D721Med (cell line): ENCODE measurements at regions not wholly inside any gene's neighbourhood (a gene's known extent, or its start where the extent isn't known, plus 50 kb on each side); places are given as distances from the start of the nearest gene placed in this dataset.
"Not testable (repeated sequence)": the region's sequence is repeated elsewhere in the genome, so short reads cannot be mapped to it uniquely, and the experiment has no call there.

ENCODE experiments used
- DNase-seq: peaks from one replicate; pipeline ENCODE4 v3.0.0; 2011; ENCODE audit warnings: low spot score; ENCODE audit not compliant: insufficient read length
- FAIRE-seq: peaks from 2 replicates; lab custom pipeline; 2011; peaks lifted over from hg19 to GRCh38; lab: Jason Lieb, UNC
- TF ChIP-seq, protein P1 (sequence below): IDR thresholded peaks from 2 replicates; pipeline ENCODE4 v1.5.1; 2012; ENCODE audit warnings: mild to moderate bottlenecking, control low read depth; ENCODE audit not compliant: insufficient read depth; ENCODE audit errors: missing control alignments

DNA sequence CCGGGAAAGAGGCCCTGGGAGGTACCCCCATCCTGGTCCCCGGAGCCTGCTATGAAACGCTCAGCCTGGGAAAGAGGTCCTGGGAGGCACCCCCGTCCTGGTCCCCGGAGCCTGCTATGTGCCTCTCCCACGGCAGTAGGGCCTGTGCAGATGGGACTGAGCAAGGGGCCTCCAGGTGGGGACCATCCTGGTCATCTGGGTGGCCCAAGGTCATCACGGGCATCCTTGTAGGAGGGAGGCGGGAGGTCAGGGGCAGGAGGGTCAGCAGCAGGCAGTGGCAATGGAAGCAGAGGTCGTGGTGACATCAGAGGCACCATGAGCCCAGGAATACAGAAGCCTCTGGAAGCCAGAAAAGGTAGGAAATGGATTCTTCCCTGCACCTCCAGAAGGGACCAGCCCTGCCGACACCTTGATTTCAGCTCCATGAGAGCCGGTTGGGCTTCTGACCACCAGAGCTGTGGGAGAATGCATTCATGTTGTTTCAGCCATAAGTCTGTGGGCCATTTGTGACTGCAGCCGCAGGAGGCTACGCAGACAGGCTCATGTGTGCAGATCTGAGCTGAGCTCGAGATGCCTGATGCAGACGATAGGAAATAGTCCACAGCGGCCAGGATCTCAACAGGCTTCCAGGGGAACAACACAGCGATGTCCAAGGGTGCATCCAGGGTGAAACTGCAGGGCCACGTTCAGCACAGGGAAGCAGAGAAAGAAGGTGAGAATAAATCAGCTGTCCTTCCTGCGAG, 190.7 kb downstream of the LAT start:
- FAIRE-seq, DNase-seq: not testable (repeated sequence)

DNA sequence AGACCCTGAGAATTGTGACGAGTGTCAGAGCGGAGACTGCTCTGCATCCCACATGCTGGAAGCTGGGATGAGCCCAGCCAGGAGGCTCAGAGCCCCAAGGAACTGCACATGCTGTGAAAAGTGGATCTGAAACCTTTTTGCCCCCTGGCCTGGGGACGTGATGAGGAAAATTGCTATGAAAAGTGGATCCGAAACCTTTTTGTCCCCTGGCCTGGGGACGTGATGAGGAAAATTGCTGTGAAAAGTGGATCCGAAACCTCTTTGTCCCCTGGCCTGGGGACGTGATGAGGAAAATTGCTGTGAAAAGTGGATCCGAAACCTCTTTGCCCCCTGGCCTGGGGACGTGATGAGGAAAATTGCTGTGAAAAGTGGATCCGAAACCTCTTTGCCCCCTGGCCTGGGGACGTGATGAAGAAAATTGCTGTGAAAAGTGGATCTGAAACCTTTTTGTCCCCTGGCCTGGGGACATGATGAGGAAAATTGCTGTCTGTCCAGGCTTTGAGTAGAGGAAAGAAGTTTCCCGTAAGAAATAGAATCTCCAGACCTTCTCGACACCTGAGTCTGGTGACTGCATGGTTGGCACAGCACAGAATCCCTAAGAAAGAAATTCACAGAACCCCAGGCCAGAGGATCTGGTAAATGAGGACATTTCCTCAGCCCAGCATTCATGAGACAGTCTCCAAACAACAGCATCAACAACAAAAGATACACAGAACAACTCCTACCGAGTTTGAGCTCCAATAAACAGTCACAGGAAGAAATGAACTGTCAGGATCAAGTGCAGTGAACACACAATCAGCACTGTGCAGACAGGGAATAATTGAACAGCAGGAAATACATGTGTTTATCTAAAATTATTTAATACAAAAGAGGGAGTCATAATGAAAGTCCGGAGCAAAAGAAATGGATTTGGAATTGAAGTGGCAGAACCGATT, 188.8 kb downstream of the LAT start:
- not testable (repeated sequence) for FAIRE-seq, DNase-seq

DNA sequence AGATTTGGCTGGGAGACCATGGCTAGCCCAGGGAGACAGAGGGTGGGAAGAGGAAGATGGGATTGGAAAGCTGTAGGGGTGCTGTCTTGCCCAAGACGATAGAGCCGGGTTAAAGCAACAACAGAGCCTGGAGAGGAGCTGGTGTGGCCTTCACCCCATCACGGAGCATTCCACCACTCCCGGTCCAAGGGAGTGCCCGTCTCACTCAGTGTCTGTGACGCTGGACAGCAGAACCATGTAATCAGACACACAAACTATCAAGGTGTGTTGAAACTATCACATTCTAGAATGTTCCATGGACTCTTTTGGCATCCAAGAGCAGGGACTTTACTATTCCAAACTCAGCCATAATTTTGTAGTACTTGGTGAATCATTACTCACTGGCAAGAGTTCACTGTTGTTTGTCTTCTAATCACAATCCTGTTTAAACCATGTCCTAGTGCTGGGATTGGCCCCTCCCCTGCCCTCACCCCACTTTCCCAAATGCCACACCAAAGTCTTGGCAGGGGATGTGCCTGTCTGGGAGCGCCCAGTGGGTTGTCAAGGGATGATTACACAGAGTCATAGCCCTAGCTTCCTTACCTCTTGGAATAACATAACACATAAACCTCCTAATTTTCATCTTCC, 187.4 kb downstream of the LAT start:
- not testable (repeated sequence) for FAIRE-seq, DNase-seq

DNA sequence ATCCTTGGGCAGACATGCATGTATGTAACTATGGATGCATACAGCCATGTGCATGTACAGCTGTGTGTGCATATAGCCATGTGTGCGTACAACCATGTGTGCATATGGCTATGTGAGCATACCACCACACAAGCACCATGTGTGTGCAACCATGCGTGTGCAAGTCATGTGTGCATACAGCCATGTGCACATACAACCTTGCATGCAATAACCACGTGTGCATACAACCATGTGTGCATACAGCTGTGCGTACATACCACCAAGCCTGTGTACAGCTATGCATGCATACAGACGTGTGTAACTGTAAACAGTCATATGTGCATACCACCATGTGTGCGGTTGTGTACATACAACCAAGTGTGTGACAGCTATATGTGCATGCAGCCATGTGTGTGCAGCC, 186.4 kb downstream of the LAT start:
- FAIRE-seq, DNase-seq: not testable (repeated sequence)

DNA sequence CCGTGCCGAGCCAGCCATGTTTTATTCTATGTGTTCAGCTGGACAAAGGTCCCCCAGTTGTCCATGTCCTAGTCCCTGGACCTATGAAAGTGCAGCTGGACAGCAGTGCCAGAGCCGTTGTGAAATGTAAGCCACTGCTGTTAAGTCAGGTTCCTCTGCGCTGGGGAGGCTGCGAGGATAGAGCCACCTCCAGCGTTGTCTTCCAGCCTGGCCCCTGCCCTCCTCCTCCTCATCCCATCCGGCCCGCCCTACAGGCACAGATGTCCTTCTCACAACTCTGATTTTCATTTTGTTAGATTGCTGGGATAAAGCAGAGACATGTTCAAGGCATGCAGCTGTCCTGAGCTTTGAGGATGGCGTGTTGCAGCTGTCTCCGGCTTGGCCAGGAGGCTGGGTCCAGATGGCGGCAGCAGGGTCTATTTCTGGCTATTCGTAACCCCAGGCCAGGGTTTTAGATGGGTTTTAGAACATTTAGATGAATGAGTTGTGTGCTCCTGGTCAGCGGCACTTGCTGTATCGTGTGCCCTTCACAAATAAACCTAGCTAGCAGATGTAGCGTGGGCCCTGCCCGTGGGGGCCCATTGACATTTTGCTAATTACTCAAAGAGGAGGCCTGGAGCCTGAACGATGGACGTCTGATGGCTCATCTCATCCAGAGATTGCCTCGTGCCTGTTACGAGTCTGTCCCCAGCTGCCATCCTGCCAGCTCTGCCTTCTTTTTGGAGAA, 185.7 kb downstream of the LAT start:
- not testable (repeated sequence) for FAIRE-seq, DNase-seq

DNA sequence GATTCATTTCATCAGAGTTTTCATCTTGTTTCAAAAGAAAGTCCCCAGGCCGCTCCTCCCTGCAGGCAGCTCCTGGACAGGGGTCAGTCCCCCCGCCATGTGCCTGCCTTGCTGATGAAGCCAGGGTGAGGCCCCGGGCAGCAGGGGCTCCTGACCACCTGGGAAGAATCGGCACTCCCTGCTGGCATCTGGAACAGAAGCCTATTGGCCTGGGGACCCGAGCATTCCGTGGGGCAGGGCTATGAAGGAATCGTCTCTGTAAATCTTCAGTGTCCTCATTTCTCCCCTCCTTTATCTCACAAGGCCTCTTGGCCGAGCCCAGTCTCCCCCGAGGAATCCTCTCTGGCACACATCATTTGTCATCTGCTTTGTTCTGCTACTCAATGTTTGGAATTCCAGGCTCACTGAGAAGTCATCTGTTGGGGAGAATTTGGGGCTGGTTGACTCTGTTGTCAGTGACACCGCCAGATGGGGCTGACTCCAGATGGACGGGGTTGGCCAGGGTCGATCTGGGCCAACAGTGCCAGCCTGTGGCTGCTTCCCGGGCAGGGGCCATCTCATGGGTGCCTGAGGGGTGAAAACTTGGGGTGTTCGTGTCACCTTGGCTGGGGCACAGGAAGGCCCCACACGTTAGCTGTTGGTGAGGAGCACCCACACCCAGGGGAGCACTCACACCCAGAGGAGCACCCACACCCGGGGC, 184.6 kb downstream of the LAT start:
- DNase-seq, FAIRE-seq: not testable (repeated sequence)

DNA sequence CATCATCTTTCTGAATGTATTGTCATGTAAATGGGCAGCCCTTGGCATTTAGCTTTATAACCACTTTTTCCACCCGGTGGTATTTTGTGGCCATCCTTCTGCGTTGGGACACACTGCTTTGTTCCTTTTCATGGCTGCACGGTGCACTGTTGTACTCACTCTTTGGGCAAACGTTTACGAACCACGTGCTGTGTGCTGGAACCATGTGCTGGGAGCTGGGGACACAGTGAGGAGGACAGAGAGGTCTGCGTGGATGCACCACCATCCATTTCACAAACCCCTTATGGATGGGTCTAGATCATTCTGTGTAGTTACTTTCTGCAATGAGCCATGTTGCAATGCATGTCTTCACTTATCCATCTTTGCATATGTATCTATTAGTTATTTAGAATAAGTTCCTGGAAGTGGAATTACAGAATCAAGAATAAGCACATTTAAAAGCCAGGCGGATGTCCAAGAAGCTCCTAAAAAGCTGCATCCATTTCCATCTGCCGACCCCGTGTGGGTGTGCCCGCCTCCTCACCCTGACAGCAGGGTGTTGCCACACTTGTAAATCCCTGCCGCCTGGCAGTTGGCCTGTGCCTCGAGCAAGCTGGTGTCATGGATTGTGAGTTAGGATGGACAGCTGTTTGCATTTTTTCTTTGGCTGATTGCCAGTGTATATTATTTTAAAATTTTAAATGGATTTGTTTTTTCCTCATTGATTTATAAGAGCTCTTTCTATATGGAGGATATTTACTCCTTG, 183.8 kb downstream of the LAT start:
- not testable (repeated sequence) for FAIRE-seq

DNA sequence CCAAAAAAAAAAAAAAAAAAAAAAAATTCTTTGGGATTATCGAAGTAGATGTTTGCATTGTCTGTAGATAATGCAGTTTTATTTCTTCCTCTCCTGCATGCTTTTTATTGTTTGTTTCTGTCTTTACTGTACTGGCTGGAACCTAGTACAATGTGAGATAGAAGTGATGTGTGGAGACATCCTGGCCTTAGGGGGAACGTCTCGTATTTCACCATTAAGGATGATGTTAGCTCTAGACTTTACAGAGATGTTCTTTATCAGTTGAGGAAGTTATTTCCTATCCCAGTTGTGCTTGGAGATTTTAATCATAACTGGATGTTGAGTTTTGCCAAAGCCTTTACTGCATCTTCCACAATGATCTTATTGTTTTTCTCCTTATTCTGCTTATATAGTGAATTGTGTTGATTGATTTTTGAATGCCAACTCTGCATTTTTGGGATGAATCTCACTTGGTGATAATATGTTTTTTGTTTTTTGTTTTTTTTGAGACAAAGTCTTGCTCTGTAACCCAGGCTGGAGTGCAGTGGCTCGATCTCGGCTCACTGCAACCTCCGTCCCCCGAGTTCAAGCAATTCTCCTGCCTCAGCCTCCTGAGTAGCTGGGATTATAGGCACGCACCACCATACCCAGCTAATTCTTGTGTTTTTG, 179.7 kb downstream of the LAT start:
- not testable (repeated sequence) for FAIRE-seq, DNase-seq

More for the DNA sequence above, 183.8 kb downstream of the LAT start:
- not testable (repeated sequence) for DNase-seq

DNA sequence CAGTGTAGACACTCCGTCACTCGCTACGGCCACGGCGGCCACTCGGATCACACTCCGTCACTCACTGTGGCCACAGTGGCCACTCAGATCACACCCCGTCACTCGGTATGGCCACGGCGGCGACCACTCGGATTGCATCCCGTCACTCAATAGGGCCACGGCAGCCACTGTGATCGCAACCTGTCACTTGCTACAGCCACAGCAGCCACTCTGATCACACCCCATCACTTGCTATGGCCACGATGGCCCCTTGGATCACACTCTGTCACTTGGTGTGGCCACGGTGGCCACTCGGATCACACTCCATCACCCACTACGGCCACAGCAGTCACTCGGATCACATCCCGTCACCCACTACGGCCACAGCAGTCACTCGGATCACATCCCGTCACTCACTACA, 175.3 kb downstream of the LAT start:
- not testable (repeated sequence) for DNase-seq, FAIRE-seq

DNA sequence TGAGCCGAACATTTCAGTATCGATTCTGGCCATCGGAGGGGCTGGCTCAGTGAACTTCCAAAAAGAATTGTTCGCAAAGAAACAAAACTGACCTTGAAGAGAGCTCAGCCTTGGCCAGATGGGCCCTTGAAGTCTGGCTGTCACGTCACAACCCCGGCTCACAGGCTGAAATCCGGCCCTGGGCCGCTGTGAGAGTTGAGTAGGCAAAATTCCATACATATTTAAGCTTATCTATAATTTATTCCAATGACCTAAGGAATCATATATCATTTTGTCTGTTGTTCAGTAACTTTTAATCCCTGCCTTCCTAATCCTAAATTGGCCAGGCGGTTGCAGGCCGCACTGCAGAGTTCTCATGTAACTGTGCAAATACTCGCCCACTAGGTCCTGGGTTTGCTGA, 174.8 kb downstream of the LAT start:
- DNase-seq, FAIRE-seq: not testable (repeated sequence)

DNA sequence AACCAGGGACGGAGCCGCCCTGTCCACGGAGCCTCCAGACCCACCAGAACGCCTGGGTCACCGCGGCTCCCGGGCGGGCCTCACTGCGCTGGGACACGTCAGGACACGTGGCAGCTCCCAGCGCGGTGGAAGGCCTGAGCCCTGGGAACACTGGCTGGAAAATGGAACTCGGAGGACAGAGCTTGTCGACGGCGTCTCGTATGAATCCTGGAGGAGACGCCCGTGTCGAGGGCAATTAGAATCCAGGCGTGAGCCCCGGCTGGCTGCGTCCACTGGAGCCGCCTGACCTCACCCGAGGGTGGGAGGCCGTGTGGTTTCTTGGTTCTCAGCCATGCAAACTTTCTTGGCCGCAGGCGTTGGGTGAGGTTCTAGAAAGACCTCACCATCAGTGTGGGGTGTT, 173.9 kb downstream of the LAT start:
- FAIRE-seq (no peak), DNase-seq (no peak)
- TF ChIP-seq, protein P1, sequence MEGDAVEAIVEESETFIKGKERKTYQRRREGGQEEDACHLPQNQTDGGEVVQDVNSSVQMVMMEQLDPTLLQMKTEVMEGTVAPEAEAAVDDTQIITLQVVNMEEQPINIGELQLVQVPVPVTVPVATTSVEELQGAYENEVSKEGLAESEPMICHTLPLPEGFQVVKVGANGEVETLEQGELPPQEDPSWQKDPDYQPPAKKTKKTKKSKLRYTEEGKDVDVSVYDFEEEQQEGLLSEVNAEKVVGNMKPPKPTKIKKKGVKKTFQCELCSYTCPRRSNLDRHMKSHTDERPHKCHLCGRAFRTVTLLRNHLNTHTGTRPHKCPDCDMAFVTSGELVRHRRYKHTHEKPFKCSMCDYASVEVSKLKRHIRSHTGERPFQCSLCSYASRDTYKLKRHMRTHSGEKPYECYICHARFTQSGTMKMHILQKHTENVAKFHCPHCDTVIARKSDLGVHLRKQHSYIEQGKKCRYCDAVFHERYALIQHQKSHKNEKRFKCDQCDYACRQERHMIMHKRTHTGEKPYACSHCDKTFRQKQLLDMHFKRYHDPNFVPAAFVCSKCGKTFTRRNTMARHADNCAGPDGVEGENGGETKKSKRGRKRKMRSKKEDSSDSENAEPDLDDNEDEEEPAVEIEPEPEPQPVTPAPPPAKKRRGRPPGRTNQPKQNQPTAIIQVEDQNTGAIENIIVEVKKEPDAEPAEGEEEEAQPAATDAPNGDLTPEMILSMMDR, result no peak

DNA sequence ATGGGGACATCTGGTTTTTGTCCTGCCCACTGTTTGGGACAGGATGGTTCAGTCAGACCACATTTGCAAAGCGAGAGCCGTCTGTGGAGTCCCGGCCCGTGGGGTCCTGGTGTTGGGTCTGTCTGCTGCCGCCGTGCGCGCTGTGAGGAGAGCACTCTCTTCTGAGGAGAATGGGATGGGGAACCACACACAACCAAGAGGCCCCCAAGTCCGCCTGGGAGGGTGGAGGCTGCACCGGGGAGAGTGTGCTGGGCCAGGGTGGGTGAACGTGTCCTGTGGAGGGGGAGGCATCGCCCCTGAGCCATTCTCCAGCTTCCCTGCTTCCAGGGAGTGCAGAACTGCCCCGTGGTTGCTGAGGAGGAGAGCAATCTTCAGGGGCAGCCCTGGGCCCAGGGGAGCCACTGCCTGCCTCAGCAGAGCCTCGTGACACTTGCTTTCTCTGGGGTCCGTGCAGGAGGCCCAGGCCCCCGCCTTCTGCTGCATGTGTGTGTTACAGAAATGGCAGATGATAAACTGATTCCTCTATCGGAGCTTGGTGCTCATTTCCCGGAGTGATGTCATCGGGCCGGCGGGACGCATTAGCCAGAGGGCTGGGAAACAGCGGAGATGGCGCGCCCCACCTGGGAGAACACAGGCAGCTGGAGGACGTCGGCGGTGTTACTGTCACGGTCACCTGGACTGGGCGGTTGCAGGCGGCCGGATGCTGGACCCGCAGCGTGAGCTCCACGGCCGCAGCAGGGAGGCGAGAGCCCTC, 173.4 kb downstream of the LAT start:
- FAIRE-seq, DNase-seq: not testable (repeated sequence)

DNA sequence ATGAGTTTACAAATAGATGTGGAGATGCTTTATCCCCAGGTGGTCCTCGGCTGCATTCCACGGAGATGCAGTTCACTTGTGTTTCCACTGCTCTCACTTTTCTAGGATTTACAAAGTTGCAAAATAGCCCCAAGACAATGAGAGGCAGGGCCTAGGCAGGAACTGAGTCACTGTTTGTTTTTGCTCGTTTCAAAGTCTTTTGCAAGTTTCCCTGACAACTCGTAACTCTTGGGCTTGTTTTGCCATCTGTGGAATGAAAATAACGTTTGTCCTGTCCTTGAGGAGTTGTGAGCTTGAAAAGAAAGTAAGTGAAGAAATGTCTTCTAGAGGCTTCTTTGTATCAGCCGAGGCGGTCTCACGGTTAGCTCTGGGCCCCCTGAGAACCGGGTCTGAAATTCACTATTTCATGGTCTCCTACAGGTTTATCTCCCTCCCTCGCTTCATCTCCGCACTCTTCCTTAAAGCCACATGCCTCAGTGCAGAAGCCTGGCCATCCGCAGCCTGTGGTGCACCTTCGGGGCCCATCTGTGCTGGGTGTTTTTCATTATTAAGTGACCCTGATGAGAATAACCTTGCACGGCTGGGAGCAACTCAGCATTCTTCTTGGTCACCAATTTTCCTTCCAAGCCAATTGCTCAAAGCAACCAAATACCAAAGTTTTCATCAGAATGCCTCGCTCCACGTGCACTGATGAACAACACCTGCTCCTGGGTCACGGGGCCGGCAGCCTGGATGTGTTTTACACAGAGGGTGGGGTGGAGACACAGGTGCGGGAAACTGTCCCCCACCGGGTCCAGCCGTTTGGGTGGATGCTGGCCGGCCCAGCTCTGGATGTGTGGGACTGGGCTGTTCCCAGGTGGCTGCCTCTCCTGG, 172.4 kb downstream of the LAT start:
- FAIRE-seq, DNase-seq: not testable (repeated sequence)
